ENCODE measurements at regions not wholly inside any gene's neighbourhood (a gene's known extent, or its start where the extent isn't known, plus 50 kb on each side); places are given as distances from the start of the nearest gene placed in this dataset.
"Not testable (repeated sequence)": the region's sequence is repeated elsewhere in the genome, so short reads cannot be mapped to it uniquely, and the experiment has no call there.

DNA sequence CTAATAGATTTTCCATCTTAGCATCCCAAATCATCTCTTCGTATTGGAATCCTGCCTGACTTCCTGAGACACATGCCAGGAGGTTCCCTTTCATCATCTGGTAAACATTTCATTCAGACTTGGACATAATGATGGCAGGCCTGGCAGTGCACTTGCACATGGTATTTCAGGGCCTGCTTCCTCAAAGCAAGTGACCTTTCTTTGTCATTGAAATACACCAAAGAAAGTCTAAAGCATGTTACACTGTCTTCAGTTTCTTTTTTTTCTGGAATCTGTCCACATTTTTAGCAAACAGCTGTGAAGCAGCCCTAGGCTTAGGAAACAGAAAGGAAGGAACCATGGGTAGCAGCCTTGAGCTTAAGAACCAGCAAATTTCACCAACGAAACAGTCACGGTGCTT lies 205.9 kb upstream of the VCX start:
- TF ChIP-seq POLR2AphosphoS5 (IDR thresholded peaks at IDR 0.05) (no peak), POLR2A (IDR thresholded peaks at IDR 0.05) (no peak)
- TF ChIP-seq, protein P1, sequence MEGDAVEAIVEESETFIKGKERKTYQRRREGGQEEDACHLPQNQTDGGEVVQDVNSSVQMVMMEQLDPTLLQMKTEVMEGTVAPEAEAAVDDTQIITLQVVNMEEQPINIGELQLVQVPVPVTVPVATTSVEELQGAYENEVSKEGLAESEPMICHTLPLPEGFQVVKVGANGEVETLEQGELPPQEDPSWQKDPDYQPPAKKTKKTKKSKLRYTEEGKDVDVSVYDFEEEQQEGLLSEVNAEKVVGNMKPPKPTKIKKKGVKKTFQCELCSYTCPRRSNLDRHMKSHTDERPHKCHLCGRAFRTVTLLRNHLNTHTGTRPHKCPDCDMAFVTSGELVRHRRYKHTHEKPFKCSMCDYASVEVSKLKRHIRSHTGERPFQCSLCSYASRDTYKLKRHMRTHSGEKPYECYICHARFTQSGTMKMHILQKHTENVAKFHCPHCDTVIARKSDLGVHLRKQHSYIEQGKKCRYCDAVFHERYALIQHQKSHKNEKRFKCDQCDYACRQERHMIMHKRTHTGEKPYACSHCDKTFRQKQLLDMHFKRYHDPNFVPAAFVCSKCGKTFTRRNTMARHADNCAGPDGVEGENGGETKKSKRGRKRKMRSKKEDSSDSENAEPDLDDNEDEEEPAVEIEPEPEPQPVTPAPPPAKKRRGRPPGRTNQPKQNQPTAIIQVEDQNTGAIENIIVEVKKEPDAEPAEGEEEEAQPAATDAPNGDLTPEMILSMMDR (IDR thresholded peaks at IDR 0.05): no peak
- H3K4me3 ChIP-seq: no peak overlapping the region
- H3K4me1 ChIP-seq: no peaks in the 10 kb centered on the region
- no peak for DNase-seq (ENCODE audit: low spot score in 2 of 2)
- peaks cover 0 to 3% of the 10 kb centered on the region in 2 donors for H3K9me3 ChIP-seq
- intact Hi-C loops (cut with DNase I; ENCODE audit: low total_unique reads): no loop called here
- H3K36me3 ChIP-seq: no peaks in the 10 kb centered on the region
- H3K27ac ChIP-seq: no peak overlapping the region
- no peaks in the 10 kb centered on the region for H3K27me3 ChIP-seq

DNA sequence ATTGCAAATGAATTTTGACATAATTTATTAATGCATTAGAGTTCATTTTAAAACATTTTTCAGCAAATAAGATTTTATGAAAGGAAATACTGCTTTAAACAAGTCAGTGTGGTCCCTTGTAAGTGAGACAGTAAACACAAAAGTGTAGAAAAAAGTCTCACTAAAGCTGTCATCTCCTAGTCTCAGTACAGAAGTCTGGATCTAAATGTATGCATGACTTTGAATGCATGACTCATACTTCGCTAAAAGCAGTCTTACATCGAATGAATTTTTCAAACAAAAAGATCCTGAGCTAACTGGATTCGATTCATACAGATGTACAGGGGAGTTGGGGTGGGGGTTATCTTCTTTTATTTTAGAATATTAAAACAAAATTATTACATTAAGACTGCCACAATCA lies 207.4 kb upstream of the VCX start:
- no peak for DNase-seq (ENCODE audit: low spot score in 2 of 2)
- Histone ChIP-seq H3K27ac (no peak overlapping the region), H3K4me1 (no peaks in the 10 kb centered on the region), H3K27me3 (no peaks in the 10 kb centered on the region), H3K36me3 (no peaks in the 10 kb centered on the region), H3K9me3 (peaks cover 0 to 3% of the 10 kb centered on the region in 2 donors), H3K4me3 (no peak overlapping the region)
- TF ChIP-seq, protein P1 (IDR thresholded peaks at IDR 0.05): no peak
- no peak for TF ChIP-seq POLR2A (IDR thresholded peaks at IDR 0.05)
- TF ChIP-seq POLR2AphosphoS5 (IDR thresholded peaks at IDR 0.05): no peak
- intact Hi-C loops (cut with DNase I; ENCODE audit: low total_unique reads): loop anchor here (1.0 kb wide), 1 partner anchor 12 kb away; no protein-coding TSS in a partner anchor

DNA sequence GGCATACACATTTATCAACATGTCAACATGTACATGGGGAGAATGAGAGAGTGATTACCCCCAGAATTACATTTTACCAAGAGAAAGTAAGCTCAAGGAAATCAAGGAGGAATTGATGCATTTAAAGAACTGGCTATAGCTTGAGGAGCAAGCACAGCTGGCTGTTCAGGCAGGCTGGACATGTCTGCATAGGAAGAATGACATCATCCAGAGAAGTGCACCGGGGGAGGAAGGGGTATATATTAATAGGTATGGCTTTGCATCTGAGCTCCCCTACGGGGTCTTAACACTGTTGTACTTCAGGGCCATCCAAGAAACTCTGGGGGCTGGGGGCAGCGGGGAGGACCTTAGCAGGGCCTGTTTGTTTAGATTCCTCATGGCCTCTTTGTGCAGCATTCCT lies 222.4 kb upstream of the VCX start:
- intact Hi-C loops (cut with DNase I; ENCODE audit: low total_unique reads): no loop called here
- no peak for DNase-seq (ENCODE audit: low spot score in 2 of 2)
- Histone ChIP-seq H3K4me1 (no peaks in the 10 kb centered on the region), H3K9me3 (no peaks in the 10 kb centered on the region), H3K36me3 (no peaks in the 10 kb centered on the region), H3K27me3 (peaks cover 0 to 3% of the 10 kb centered on the region in 2 donors), H3K27ac (no peak overlapping the region), H3K4me3 (no peak overlapping the region)
- TF ChIP-seq POLR2AphosphoS5 (IDR thresholded peaks at IDR 0.05) (no peak), POLR2A (IDR thresholded peaks at IDR 0.05) (no peak)
- TF ChIP-seq, protein P1 (IDR thresholded peaks at IDR 0.05): no peak

- DNase-seq (ENCODE audit: low spot score in 2 of 2): no peak
Measured at GRCh38 chrX:7617994-7618393, 225.0 kb upstream of the VCX start.

GRCh38 chrX:7614616-7615015 lies 228.4 kb upstream of the VCX start:
- Histone ChIP-seq H3K9me3 (no peaks in the 10 kb centered on the region), H3K4me1 (no peaks in the 10 kb centered on the region), H3K27ac (no peak overlapping the region), H3K4me3 (no peak overlapping the region), H3K27me3 (peaks cover 0 to 3% of the 10 kb centered on the region in 2 donors), H3K36me3 (no peaks in the 10 kb centered on the region)
- DNase-seq (ENCODE audit: low spot score in 2 of 2): no peak
- TF ChIP-seq POLR2A (IDR thresholded peaks at IDR 0.05): no peak
- no peak for TF ChIP-seq POLR2AphosphoS5 (IDR thresholded peaks at IDR 0.05)
- TF ChIP-seq, protein P1 (IDR thresholded peaks at IDR 0.05): no peak
- intact Hi-C loops (cut with DNase I; ENCODE audit: low total_unique reads): no loop called here

More at GRCh38 chrX:7617994-7618393, 225.0 kb upstream of the VCX start:
- TF ChIP-seq POLR2A (IDR thresholded peaks at IDR 0.05) (no peak), POLR2AphosphoS5 (IDR thresholded peaks at IDR 0.05) (no peak)
- TF ChIP-seq, protein P1 (IDR thresholded peaks at IDR 0.05): no peak
- intact Hi-C loops (cut with DNase I; ENCODE audit: low total_unique reads): loop anchor here (2.0 kb wide), 1 partner anchor 23 kb away; no protein-coding TSS in a partner anchor
- H3K9me3 ChIP-seq: no peaks in the 10 kb centered on the region
- H3K4me3 ChIP-seq: no peak overlapping the region
- peaks cover 0 to 3% of the 10 kb centered on the region in 2 donors for H3K27me3 ChIP-seq
- H3K36me3 ChIP-seq: no peaks in the 10 kb centered on the region
- H3K27ac ChIP-seq: no peak overlapping the region
- no peaks in the 10 kb centered on the region for H3K4me1 ChIP-seq

DNA sequence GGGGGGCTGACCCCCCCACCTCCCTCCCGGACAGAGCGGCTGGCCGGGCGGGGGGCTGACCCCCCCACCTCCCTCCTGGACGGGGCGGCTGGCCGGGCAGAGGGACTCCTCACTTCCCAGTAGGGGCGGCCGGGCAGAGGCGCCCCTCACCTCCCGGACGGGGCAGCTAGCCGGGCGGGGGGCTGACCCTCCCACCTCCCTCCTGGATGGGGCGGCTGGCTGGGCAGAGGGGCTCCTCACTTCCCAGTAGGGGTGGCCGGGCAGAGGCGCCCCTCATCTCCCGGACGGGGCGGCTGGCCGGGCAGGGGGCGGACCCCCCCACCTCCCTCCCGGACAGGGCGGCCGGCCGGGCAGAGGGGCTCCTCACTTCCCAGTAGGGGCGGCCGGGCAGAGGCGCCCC lies 234.3 kb upstream of the VCX start:
- H3K36me3 ChIP-seq; H3K4me3 ChIP-seq; H3K4me1 ChIP-seq; DNase-seq (ENCODE audit: low spot score in 2 of 2); H3K27ac ChIP-seq; intact Hi-C loops (cut with DNase I; ENCODE audit: low total_unique reads); H3K9me3 ChIP-seq; H3K27me3 ChIP-seq: not testable (repeated sequence)
